ENCODE measurements at regions not wholly inside any gene's neighbourhood (a gene's known extent, or its start where the extent isn't known, plus 50 kb on each side); places are given as distances from the start of the nearest gene placed in this dataset.

DNA sequence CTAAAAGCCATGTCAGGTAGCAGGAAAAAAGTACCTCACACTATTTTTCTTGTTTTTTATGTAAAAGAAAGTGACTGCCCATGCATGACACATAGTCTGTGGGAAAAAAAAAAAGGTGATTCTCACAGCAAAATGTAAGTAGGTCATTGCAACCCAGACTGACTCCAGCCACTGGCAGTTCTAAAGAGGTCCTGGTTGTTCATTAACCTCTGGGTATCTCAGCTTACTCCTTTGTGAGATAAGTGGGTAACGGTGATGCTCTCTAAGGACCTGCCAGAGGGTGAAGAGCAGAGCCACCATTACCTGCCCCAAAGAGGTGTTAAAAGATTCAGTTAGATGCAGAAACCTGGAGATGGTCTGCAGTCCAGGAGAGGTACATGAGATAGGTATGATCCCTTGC, 531.9 kb downstream of the GRIN2A start:
- peak in 1 of 2 donors; percentile 4 for DNase-seq
- Histone ChIP-seq H3K27me3 (no peaks in the 10 kb centered on the region), H3K27ac (no peak overlapping the region), H3K4me3 (replicated peaks in 1 of 3) (no peak overlapping the region), H3K36me3 (no peaks in the 10 kb centered on the region), H3K4me1 (peaks cover 9 to 17% of the 10 kb centered on the region in 2 donors), H3K9me3 (no peaks in the 10 kb centered on the region)
- intact Hi-C loops (cut with DNase I), result no loop called here
- WGBS, 2 donors, result 24 to 40% methylated on average over 1 of the region's 1 CpG
- no peak for TF ChIP-seq POLR2A (IDR thresholded peaks at IDR 0.05)
- TF ChIP-seq, protein P1, sequence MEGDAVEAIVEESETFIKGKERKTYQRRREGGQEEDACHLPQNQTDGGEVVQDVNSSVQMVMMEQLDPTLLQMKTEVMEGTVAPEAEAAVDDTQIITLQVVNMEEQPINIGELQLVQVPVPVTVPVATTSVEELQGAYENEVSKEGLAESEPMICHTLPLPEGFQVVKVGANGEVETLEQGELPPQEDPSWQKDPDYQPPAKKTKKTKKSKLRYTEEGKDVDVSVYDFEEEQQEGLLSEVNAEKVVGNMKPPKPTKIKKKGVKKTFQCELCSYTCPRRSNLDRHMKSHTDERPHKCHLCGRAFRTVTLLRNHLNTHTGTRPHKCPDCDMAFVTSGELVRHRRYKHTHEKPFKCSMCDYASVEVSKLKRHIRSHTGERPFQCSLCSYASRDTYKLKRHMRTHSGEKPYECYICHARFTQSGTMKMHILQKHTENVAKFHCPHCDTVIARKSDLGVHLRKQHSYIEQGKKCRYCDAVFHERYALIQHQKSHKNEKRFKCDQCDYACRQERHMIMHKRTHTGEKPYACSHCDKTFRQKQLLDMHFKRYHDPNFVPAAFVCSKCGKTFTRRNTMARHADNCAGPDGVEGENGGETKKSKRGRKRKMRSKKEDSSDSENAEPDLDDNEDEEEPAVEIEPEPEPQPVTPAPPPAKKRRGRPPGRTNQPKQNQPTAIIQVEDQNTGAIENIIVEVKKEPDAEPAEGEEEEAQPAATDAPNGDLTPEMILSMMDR (IDR thresholded peaks at IDR 0.05), result no peak

DNA sequence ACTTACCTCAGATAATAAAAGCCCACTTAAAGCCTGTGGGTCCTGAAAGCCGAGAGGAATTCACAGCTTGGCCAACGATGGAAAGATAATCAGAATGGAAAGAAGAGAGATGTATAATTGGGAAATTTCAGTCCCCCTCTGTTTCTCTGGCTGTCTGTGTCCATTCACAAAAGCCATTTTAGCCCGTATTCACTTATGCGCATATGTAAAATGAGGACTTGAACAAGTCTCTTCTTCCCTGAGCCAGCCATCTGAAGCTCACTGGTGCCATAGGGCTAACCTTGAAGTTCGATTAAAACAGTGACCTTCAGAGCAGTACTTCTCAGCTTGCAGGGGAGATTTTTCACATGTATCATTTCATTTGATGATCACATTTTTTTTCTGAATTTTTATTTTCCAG, 527.2 kb downstream of the GRIN2A start:
- no peak overlapping the region for H3K27ac ChIP-seq
- WGBS, 2 donors, result 77 to 89% methylated on average over 5 of the region's 5 CpGs
- H3K27me3 ChIP-seq, result no peaks in the 10 kb centered on the region
- no peaks in the 10 kb centered on the region for H3K36me3 ChIP-seq
- no peak overlapping the region for H3K4me3 ChIP-seq (replicated peaks in 1 of 3)
- no peaks in the 10 kb centered on the region for H3K9me3 ChIP-seq
- no peak for DNase-seq
- intact Hi-C loops (cut with DNase I), result no loop called here
- TF ChIP-seq, protein P1 (IDR thresholded peaks at IDR 0.05), result no peak
- TF ChIP-seq POLR2A (IDR thresholded peaks at IDR 0.05), result no peak
- peaks cover 4 to 13% of the 10 kb centered on the region in 2 donors for H3K4me1 ChIP-seq

DNA sequence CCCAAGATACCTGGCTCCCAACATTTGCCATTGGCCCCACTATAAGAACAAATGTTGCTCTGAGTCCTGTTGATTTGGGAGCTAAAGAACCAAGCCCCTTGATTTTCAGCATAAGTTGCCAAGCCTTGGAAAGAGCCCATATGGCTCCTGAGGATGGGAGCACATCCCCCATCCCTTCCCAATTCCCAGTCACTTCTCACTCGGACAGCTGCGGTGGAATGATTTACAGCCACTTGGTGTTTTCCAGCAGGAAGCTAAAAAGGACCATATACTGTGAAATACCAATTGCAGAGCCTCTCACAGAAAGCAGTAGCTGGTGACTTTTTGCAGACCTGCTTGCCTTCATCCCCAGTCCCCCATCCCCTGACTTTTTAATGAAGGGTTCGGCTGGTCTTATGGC, 524.6 kb downstream of the GRIN2A start:
- peaks cover 0 to 6% of the 10 kb centered on the region in 2 donors for H3K4me1 ChIP-seq
- DNase-seq, result peak in 1 of 2 donors; percentile 3
- H3K27ac ChIP-seq, result no peak overlapping the region
- intact Hi-C loops (cut with DNase I), result no loop called here
- no peak overlapping the region for H3K4me3 ChIP-seq (replicated peaks in 1 of 3)
- H3K27me3 ChIP-seq, result no peaks in the 10 kb centered on the region
- no peak for TF ChIP-seq POLR2A (IDR thresholded peaks at IDR 0.05)
- TF ChIP-seq, protein P1 (IDR thresholded peaks at IDR 0.05), result no peak
- no peaks in the 10 kb centered on the region for H3K36me3 ChIP-seq
- WGBS, 2 donors, result 14 to 18% methylated on average over 3 of the region's 3 CpGs
- H3K9me3 ChIP-seq, result no peaks in the 10 kb centered on the region

DNA sequence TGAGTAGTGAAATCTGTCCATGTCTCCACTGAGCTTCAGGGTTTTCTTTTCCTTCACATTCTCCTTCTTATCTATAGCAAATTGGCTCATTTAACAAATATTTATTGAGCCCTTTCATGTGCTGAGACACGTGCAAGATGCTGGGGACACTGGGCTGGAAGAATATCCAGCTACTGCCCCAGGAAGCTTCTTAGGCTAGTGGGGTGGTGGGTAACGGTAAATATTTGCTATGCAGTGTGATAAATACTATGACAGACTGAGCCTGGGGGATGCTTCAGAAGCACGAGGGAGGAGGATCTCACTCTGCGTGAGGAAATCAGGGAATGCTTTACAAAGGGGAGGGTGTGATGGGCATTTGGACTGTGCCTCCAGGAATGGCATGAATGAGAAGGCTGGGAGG, 524.1 kb downstream of the GRIN2A start:
- H3K27me3 ChIP-seq, result no peaks in the 10 kb centered on the region
- no peak overlapping the region for H3K4me3 ChIP-seq (replicated peaks in 1 of 3)
- DNase-seq, result no peak
- no peak overlapping the region for H3K27ac ChIP-seq
- peaks cover 0 to 6% of the 10 kb centered on the region in 2 donors for H3K4me1 ChIP-seq
- H3K9me3 ChIP-seq, result no peaks in the 10 kb centered on the region
- no peak for TF ChIP-seq POLR2A (IDR thresholded peaks at IDR 0.05)
- TF ChIP-seq, protein P1 (IDR thresholded peaks at IDR 0.05), result no peak
- WGBS, 2 donors, result 46% methylated on average over 4 of the region's 4 CpGs
- no peaks in the 10 kb centered on the region for H3K36me3 ChIP-seq
- intact Hi-C loops (cut with DNase I), result no loop called here

DNA sequence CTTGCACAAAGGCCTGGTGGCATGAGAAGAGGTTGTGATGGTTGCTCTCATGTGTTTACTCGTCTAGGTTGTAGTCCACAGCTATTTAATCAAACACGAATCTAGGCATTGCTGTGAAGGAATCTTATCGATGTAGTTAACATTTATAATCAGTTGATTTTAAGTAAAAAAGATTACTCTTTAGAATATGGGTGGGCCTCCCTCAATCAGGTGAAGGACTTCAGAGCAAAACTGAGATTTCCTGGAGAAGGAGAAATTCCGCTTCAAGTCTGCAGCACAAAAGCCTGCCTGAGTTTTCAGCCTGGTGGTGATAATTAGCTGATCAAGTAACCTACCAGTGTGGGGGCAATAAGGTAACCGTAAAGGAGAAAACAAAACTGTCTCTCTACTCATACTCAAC, 523.6 kb downstream of the GRIN2A start:
- Histone ChIP-seq H3K9me3 (no peaks in the 10 kb centered on the region), H3K36me3 (no peaks in the 10 kb centered on the region), H3K27ac (no peak overlapping the region), H3K4me3 (replicated peaks in 1 of 3) (no peak overlapping the region), H3K4me1 (peaks cover 0 to 6% of the 10 kb centered on the region in 2 donors), H3K27me3 (no peaks in the 10 kb centered on the region)
- intact Hi-C loops (cut with DNase I), result no loop called here
- 72 to 85% methylated on average over 5 of the region's 5 CpGs for WGBS, 2 donors
- DNase-seq, result no peak
- TF ChIP-seq, protein P1 (IDR thresholded peaks at IDR 0.05), result no peak
- no peak for TF ChIP-seq POLR2A (IDR thresholded peaks at IDR 0.05)

All from thyroid gland (tissue), 4 donors.